Sigmoid colon (tissue), 4 donors: ENCODE measurements at regions not wholly inside any gene's neighbourhood (a gene's known extent, or its start where the extent isn't known, plus 50 kb on each side); places are given as distances from the start of the nearest gene placed in this dataset.

Source experiments
- EP300 ChIP-seq, 4 donors: sonication (generic); formaldehyde crosslinking; IDR thresholded peaks; one replicate each; pipeline ENCODE4 v1.6.1; 2017; ENCODE audit warnings: antibody characterized with exemption in 4 of 4
- POLR2A ChIP-seq, 2 donors: fragments of 450-650 bp; IDR thresholded peaks; one replicate each; pipeline ENCODE4 v1.6.1; 2016; ENCODE audit warnings: antibody characterized with exemption in 2 of 2, mild to moderate bottlenecking in 2 of 2, moderate library complexity in 2 of 2
- POLR2AphosphoS5 ChIP-seq, 4 donors: sonication (generic); formaldehyde crosslinking; IDR thresholded peaks; one replicate each; pipeline ENCODE4 v1.6.1; 2017; ENCODE audit warnings: antibody characterized with exemption in 4 of 4
- TF ChIP-seq, protein P1 (sequence below), 4 experiments: fragments of 450-650 bp in 3 of 4; fragments of 200-600 bp in 1 of 4; IDR thresholded peaks; one replicate each; pipeline ENCODE4 v1.5.1; 2016 to 2019; ENCODE audit warnings: antibody characterized with exemption in 4 of 4, mild to moderate bottlenecking in 3 of 4, moderate library complexity in 2 of 4

GRCh38 chr1:100626397-100626796, 88.5 kb downstream of the GPR88 start:
- TF ChIP-seq, protein P1, sequence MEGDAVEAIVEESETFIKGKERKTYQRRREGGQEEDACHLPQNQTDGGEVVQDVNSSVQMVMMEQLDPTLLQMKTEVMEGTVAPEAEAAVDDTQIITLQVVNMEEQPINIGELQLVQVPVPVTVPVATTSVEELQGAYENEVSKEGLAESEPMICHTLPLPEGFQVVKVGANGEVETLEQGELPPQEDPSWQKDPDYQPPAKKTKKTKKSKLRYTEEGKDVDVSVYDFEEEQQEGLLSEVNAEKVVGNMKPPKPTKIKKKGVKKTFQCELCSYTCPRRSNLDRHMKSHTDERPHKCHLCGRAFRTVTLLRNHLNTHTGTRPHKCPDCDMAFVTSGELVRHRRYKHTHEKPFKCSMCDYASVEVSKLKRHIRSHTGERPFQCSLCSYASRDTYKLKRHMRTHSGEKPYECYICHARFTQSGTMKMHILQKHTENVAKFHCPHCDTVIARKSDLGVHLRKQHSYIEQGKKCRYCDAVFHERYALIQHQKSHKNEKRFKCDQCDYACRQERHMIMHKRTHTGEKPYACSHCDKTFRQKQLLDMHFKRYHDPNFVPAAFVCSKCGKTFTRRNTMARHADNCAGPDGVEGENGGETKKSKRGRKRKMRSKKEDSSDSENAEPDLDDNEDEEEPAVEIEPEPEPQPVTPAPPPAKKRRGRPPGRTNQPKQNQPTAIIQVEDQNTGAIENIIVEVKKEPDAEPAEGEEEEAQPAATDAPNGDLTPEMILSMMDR (IDR thresholded peaks at IDR 0.05), result no peak
- TF ChIP-seq POLR2A (IDR thresholded peaks at IDR 0.05) (no peak), POLR2AphosphoS5 (IDR thresholded peaks at IDR 0.05) (no peak), EP300 (IDR thresholded peaks at IDR 0.05) (no peak)
